Upper lobe of left lung (tissue), 6 donors: ENCODE measurements at regions not wholly inside any gene's neighbourhood (a gene's known extent, or its start where the extent isn't known, plus 50 kb on each side); places are given as distances from the start of the nearest gene placed in this dataset.
A peak's percentile ranks its signal among the peaks of the same experiment; 100 is the strongest.

Experiments used
- ATAC-seq, 2 donors: fragments of 200-7000 bp; cut with Tn5 transposase; one replicate each; pipeline ENCODE4 v1.9.1; 2022; ENCODE audit warnings: mild to moderate bottlenecking in 2 of 2, moderate library complexity in 2 of 2; ENCODE audit not compliant: low FRiP score in 2 of 2
- DNase-seq, 2 donors: peaks; one replicate each; pipeline ENCODE4 v3.0.0-alpha.2; 2019 to 2020
- H3K27ac ChIP-seq, 4 donors: fragments of 200-600 bp; sonication (generic); one replicate each; pipeline ENCODE4 v1.5.1; 2016 to 2019
- H3K27me3 ChIP-seq, 4 donors: fragments of 200-600 bp; sonication (generic); one replicate each; pipeline ENCODE4 v1.5.1; 2017 to 2019
- H3K36me3 ChIP-seq, 4 donors: fragments of 200-600 bp; sonication (generic); one replicate each; pipeline ENCODE4 v1.5.1; 2016 to 2019
- H3K4me1 ChIP-seq, 4 donors: fragments of 200-600 bp; sonication (generic); one replicate each; pipeline ENCODE4 v1.5.1; 2018 to 2019
- H3K4me3 ChIP-seq, 4 donors: fragments of 200-600 bp; sonication (generic); one replicate each; pipeline ENCODE4 v1.5.1; 2017 to 2019; ENCODE audit warnings: mild to moderate bottlenecking in 2 of 4, moderate library complexity in 1 of 4
- H3K9me3 ChIP-seq, 4 donors: fragments of 200-600 bp; sonication (generic); one replicate each; pipeline ENCODE4 v1.5.1; 2018 to 2019
- EP300 ChIP-seq, 4 donors: sonication (generic); formaldehyde crosslinking; IDR thresholded peaks; one replicate each; pipeline ENCODE4 v1.5.1; 2017; ENCODE audit warnings: antibody characterized with exemption in 4 of 4, control low read depth in 2 of 4
- POLR2A ChIP-seq, 4 donors: fragments of 450-650 bp; IDR thresholded peaks; one replicate each; pipeline ENCODE4 v1.5.1; 2016 to 2017; ENCODE audit warnings: antibody characterized with exemption in 4 of 4, mild to moderate bottlenecking in 2 of 4
- POLR2AphosphoS5 ChIP-seq, 2 donors: sonication (generic); formaldehyde crosslinking; IDR thresholded peaks; one replicate each; pipeline ENCODE4 v1.5.1; 2017; ENCODE audit warnings: antibody characterized with exemption in 2 of 2
- WGBS, 2 donors: methylation state at CpG; one replicate each; pipeline ENCODE4 v1.1.5; 2017 to 2018; 5-methylcytosine and 5-hydroxymethylcytosine counted together
- TF ChIP-seq, protein P1 (sequence below), 6 experiments: fragments of 450-650 bp in 4 of 6; fragments of 200-600 bp in 2 of 6; sonication (generic) in 2 of 6; IDR thresholded peaks; one replicate each; pipeline ENCODE4 v1.5.1; 2016 to 2019; ENCODE audit warnings: antibody characterized with exemption in 6 of 6
- donor health status: DM: no; HTN: no; CAD: no; lungs with moderate emphysema.
- donor health status: DM: no; HTN: yes; CAD: no; lungs with severe emphysema.

DNA sequence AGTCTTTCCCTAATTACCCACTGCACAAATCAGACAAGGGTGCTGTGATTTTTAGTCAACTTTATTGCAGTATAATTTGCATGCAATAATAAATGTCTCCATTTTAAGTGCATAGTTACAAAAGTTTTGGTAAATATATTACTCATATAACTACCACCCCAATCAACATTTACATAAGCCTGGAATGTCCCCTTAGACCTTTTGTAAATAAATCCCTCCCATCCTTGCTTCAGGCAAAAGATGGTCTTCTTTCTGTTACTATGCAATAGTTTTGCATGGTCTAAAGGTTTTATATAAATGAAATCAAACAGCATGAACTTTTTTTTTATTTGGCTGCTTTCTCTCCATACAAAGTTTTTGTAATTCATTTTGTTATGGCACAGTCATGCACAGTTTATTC is 235.4 kb downstream of the PYDC2 start:
- H3K27ac ChIP-seq = no peak overlapping the region
- H3K27me3 ChIP-seq = no peaks in the 10 kb centered on the region
- H3K9me3 ChIP-seq = peaks cover 0 to 3% (median 0%) of the 10 kb centered on the region in 4 donors
- no peak for ATAC-seq
- H3K4me3 ChIP-seq = no peak overlapping the region
- DNase-seq = no peak
- no peaks in the 10 kb centered on the region for H3K4me1 ChIP-seq
- no peaks in the 10 kb centered on the region for H3K36me3 ChIP-seq
- no peak for TF ChIP-seq POLR2A (IDR thresholded peaks at IDR 0.05)
- TF ChIP-seq EP300 (IDR thresholded peaks at IDR 0.05) = no peak
- TF ChIP-seq POLR2AphosphoS5 (IDR thresholded peaks at IDR 0.05) = no peak
- TF ChIP-seq, protein P1, sequence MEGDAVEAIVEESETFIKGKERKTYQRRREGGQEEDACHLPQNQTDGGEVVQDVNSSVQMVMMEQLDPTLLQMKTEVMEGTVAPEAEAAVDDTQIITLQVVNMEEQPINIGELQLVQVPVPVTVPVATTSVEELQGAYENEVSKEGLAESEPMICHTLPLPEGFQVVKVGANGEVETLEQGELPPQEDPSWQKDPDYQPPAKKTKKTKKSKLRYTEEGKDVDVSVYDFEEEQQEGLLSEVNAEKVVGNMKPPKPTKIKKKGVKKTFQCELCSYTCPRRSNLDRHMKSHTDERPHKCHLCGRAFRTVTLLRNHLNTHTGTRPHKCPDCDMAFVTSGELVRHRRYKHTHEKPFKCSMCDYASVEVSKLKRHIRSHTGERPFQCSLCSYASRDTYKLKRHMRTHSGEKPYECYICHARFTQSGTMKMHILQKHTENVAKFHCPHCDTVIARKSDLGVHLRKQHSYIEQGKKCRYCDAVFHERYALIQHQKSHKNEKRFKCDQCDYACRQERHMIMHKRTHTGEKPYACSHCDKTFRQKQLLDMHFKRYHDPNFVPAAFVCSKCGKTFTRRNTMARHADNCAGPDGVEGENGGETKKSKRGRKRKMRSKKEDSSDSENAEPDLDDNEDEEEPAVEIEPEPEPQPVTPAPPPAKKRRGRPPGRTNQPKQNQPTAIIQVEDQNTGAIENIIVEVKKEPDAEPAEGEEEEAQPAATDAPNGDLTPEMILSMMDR (IDR thresholded peaks at IDR 0.05) = no peak

DNA sequence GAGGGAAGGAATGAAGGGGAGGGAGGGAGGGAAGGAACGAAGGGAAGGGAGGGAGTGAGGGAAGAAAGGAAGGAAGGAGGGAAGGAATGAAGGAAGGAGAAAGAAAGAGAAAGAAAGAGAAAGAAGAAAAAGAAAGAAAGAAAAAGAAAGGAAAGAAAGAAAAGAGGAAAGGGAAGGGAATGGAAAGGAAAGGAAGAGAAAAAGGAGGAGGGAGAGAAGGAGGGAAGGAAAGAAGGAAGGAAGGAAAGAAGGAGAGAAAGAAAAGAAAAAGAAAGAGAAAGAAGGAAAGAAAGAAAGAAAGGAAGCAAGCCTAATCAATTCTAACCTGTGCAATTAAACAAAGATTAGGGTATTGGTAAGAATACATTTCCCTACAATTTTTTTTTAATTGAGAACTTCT is 238.6 kb downstream of the PYDC2 start:
- ATAC-seq = no peak
- Histone ChIP-seq H3K27me3 (no peaks in the 10 kb centered on the region), H3K9me3 (peaks cover 0 to 3% (median 0%) of the 10 kb centered on the region in 4 donors), H3K4me1 (no peaks in the 10 kb centered on the region), H3K27ac (no peak overlapping the region), H3K4me3 (no peak overlapping the region), H3K36me3 (no peaks in the 10 kb centered on the region)
- 60 to 78% methylated on average over 1 of the region's 1 CpG for WGBS, 2 donors
- no peak for TF ChIP-seq EP300 (IDR thresholded peaks at IDR 0.05)
- no peak for DNase-seq

DNA sequence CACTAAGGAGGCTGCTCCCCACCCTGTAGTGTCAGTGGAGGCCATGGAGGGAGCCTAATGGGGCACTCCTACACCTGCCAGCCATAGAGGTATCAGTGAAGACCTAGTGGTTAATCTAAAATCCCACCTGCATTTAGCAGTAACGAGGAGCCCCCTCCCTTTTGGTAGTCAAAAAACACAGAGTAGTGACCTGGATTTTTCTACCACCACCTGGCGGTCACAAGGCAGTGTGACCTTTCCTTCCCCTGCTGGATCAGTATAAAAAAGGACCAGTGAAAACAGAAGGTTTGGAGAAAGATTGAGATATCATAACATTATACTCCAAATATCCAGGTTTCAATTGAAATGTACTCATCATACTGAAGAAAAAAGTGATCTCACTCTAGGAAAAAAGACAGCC is 241.2 kb downstream of the PYDC2 start:
- TF ChIP-seq, protein P1 (IDR thresholded peaks at IDR 0.05) = no peak
- no peak for TF ChIP-seq POLR2AphosphoS5 (IDR thresholded peaks at IDR 0.05)
- no peak for TF ChIP-seq POLR2A (IDR thresholded peaks at IDR 0.05)
- no peak for TF ChIP-seq EP300 (IDR thresholded peaks at IDR 0.05)
- H3K4me1 ChIP-seq = no peaks in the 10 kb centered on the region
- peaks cover 0 to 3% (median 0%) of the 10 kb centered on the region in 4 donors for H3K9me3 ChIP-seq
- H3K36me3 ChIP-seq = no peaks in the 10 kb centered on the region
- H3K4me3 ChIP-seq = no peak overlapping the region
- DNase-seq = no peak
- WGBS, 2 donors = 76 to 85% methylated on average over 2 of the region's 2 CpGs
- H3K27ac ChIP-seq = no peak overlapping the region
- peak in 1 of 2 donors; percentile 37 for ATAC-seq
- H3K27me3 ChIP-seq = no peaks in the 10 kb centered on the region

DNA sequence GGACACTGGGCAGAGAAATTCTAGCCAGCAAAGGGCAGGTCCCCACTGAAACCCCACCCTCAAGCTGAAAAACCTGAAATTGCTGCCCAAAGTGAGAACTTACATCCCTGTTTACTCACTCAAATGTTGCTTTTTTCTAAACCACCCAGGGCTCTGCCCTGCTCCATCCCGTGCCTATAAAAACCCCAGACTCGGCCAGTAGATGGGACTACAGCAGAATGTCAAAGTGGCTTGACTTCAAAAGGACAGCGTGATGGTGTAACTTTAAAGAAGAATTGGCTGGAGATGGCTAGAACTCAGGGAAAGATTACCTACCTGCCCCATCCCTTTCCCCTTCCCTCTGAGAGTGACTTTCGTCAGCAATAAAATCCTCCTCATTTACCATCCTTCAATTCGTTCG is 246.9 kb downstream of the PYDC2 start:
- 82 to 92% methylated on average over 6 of the region's 6 CpGs for WGBS, 2 donors
- TF ChIP-seq POLR2A (IDR thresholded peaks at IDR 0.05) (no peak), POLR2AphosphoS5 (IDR thresholded peaks at IDR 0.05) (no peak), EP300 (IDR thresholded peaks at IDR 0.05) (no peak)
- TF ChIP-seq, protein P1 (IDR thresholded peaks at IDR 0.05) = no peak
- Histone ChIP-seq H3K4me1 (no peaks in the 10 kb centered on the region), H3K9me3 (no peaks in the 10 kb centered on the region), H3K27ac (no peak overlapping the region), H3K36me3 (no peaks in the 10 kb centered on the region), H3K27me3 (no peaks in the 10 kb centered on the region), H3K4me3 (no peak overlapping the region)
- ATAC-seq (no peak), DNase-seq (no peak)

DNA sequence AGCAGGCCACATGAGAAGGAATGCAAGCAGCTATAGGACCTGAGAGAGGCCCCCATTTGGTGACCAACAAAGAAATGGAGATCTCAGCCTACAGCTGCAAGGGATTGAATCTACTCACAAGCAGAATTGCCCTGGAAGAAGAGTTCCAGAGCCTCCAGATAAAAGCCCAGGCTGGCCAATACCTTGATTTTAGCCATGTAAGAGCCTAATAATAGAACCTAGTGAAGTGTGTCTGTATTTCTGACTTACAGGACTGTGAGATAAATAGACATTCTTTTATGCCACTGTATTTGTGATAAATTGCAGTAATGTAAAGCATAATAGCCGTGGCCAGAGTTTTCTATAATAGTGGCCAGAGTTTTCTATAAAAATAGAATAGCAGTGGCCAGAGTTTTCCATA is 254.6 kb downstream of the PYDC2 start:
- WGBS, 2 donors = 76 to 87% methylated on average over 1 of the region's 1 CpG
- DNase-seq = no peak
- no peak for ATAC-seq
- Histone ChIP-seq H3K36me3 (no peaks in the 10 kb centered on the region), H3K27ac (no peak overlapping the region), H3K27me3 (no peaks in the 10 kb centered on the region), H3K4me3 (no peak overlapping the region), H3K4me1 (no peaks in the 10 kb centered on the region), H3K9me3 (no peaks in the 10 kb centered on the region)
- TF ChIP-seq, protein P1 (IDR thresholded peaks at IDR 0.05) = no peak
- TF ChIP-seq POLR2A (IDR thresholded peaks at IDR 0.05) = no peak
- no peak for TF ChIP-seq POLR2AphosphoS5 (IDR thresholded peaks at IDR 0.05)
- no peak for TF ChIP-seq EP300 (IDR thresholded peaks at IDR 0.05)
